ENCODE measurements at regions not wholly inside any gene's neighbourhood (a gene's known extent, or its start where the extent isn't known, plus 50 kb on each side); places are given as distances from the start of the nearest gene placed in this dataset.

GRCh38 chr1:221264848-221265247 lies 385.6 kb downstream of the HLX start:
- TF ChIP-seq CTCF (IDR thresholded peaks at IDR 0.05; ENCODE audit: low read length) (no peak), EZH2 (IDR thresholded peaks at IDR 0.05; ENCODE audit: borderline replicate concordance, low read length) (no peak)
